ENCODE measurements at regions not wholly inside any gene's neighbourhood (a gene's known extent, or its start where the extent isn't known, plus 50 kb on each side); places are given as distances from the start of the nearest gene placed in this dataset.

DNA sequence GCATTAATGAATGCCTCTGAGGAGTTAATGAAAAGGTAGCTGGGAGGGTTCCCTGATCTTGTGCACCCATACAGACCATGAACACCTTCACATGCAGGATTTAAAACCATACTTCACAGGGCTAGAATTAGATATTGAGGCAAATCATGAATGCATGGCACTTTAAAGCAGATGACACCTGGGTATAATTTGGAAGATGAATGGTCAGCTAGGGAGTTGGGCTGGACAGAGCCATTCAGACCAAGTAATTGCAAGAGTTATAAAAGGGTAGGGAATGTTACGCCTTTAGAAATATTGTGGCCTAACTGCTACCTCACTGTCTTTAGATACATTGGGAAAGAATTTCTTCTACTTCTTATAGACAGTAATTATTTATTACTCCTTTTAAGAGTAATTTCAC is 89.1 kb upstream of the ZNF827 start:
- no peak overlapping the region for H3K9ac ChIP-seq (ENCODE audit: low read length)
- H3K9me3 ChIP-seq (ENCODE audit: insufficient read depth, low read length), result no peaks in the 10 kb centered on the region
- H3K27ac ChIP-seq (ENCODE audit: low read depth, low read length), result peak overlapping the region; percentile 94; the same call in 1 of the 2 replicates
- H4K20me1 ChIP-seq (ENCODE audit: low read depth, low read length), result no peaks in the 10 kb centered on the region
- no peak overlapping the region for H3K4me2 ChIP-seq (ENCODE audit: low read depth, low read length, poor library complexity, severe bottlenecking)
- no peaks in the 10 kb centered on the region for H3K36me3 ChIP-seq (ENCODE audit: low read length)
- TF ChIP-seq, protein P1, sequence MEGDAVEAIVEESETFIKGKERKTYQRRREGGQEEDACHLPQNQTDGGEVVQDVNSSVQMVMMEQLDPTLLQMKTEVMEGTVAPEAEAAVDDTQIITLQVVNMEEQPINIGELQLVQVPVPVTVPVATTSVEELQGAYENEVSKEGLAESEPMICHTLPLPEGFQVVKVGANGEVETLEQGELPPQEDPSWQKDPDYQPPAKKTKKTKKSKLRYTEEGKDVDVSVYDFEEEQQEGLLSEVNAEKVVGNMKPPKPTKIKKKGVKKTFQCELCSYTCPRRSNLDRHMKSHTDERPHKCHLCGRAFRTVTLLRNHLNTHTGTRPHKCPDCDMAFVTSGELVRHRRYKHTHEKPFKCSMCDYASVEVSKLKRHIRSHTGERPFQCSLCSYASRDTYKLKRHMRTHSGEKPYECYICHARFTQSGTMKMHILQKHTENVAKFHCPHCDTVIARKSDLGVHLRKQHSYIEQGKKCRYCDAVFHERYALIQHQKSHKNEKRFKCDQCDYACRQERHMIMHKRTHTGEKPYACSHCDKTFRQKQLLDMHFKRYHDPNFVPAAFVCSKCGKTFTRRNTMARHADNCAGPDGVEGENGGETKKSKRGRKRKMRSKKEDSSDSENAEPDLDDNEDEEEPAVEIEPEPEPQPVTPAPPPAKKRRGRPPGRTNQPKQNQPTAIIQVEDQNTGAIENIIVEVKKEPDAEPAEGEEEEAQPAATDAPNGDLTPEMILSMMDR (IDR thresholded peaks at IDR 0.05; ENCODE audit: insufficient read depth, low read length, poor library complexity, severe bottlenecking), result no peak
- TF ChIP-seq EZH2phosphoT487 (conservative IDR thresholded peaks at IDR 0.05; ENCODE audit: low read length), result no peak
- peaks cover 22% of the 10 kb centered on the region for H3F3A ChIP-seq (ENCODE audit: insufficient read depth)
- H2AFZ ChIP-seq (ENCODE audit: low read depth, low read length, severe bottlenecking), result no peak overlapping the region
- H3K79me2 ChIP-seq (ENCODE audit: insufficient read depth, low read length), result 0 out of 2 replicates have a peak, but pooled peaks cover 9% of the 10 kb centered on the region
- H3K4me3 ChIP-seq (ENCODE audit: insufficient read depth, low read length, poor library complexity, severe bottlenecking), result no peak overlapping the region
- no peaks in the 10 kb centered on the region for H3K27me3 ChIP-seq (ENCODE audit: low read length)
- H3K9me2 ChIP-seq (replicated peaks; ENCODE audit: insufficient read depth, low read length), result no peaks in the 10 kb centered on the region

DNA sequence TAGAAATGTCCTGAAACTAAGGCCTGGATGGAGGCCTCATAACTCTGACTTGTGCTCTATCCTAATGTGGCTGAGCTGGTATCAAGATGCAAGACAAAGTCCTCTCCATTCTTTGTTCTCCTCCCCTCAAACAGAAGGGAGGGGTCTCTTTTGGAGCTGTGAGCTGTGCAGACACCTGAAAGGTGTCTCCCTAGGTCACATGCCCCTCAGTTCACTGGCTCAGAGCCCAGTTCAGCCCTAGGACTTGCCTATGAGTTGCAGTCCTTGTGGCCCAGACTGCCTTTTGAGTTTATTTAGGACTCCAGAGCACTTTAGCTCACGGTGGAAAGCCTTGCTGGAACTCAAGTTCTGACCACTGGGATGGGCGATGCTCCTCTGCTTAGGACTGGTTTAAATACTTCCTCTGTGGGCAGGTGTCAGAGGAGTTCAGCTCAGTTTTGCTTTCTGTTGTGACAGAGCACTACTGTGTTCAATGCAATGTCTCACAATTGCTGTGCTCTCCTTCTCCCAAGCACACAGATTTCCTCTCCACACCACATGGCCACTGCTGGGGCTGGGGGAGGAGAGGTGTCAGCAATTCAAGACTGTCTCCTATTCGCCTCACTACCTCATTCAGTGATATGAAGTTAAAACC is 84.8 kb upstream of the ZNF827 start:
- peak overlapping the region; percentile 42 for H3K4me3 ChIP-seq (ENCODE audit: insufficient read depth, low read length, poor library complexity, severe bottlenecking)
- peak overlapping the region; percentile 13 for H2AFZ ChIP-seq (ENCODE audit: low read depth, low read length, severe bottlenecking)

DNA sequence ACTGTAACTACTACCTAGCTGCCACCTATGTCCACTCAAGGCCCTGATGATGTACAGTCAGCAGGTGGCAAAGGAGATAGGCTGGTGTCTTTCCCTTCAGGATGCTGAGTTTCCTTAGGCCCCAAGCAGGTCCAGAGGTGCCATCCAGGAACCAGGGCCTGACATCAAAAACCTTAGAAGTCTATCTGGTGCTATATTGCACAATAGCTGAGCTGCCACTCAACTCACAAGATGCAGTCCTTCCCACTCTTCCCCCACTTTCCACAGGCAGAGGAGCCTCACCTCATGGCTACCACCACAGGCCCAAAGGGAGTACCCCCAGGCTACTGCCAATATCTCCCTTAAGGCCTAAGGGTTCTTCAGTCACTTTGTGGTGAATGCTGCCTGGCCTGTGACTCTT is 83.9 kb upstream of the ZNF827 start:
- Histone ChIP-seq H3K27ac (ENCODE audit: low read depth, low read length) (no peak overlapping the region), H4K20me1 (ENCODE audit: low read depth, low read length) (no peaks in the 10 kb centered on the region), H3F3A (ENCODE audit: insufficient read depth) (no peaks in the 10 kb centered on the region), H3K9me3 (ENCODE audit: insufficient read depth, low read length) (no peaks in the 10 kb centered on the region), H3K4me2 (ENCODE audit: low read depth, low read length, poor library complexity, severe bottlenecking) (no peak overlapping the region), H3K9ac (ENCODE audit: low read length) (no peak overlapping the region), H2AFZ (ENCODE audit: low read depth, low read length, severe bottlenecking) (no peak overlapping the region), H3K4me3 (ENCODE audit: insufficient read depth, low read length, poor library complexity, severe bottlenecking) (no peak overlapping the region), H3K27me3 (ENCODE audit: low read length) (no peaks in the 10 kb centered on the region), H3K79me2 (ENCODE audit: insufficient read depth, low read length) (0 out of 2 replicates have a peak, but pooled peaks cover 6% of the 10 kb centered on the region), H3K36me3 (ENCODE audit: low read length) (no peaks in the 10 kb centered on the region), H3K9me2 (replicated peaks; ENCODE audit: insufficient read depth, low read length) (no peaks in the 10 kb centered on the region)
- TF ChIP-seq, protein P1 (IDR thresholded peaks at IDR 0.05; ENCODE audit: insufficient read depth, low read length, poor library complexity, severe bottlenecking), result no peak
- no peak for TF ChIP-seq EZH2phosphoT487 (conservative IDR thresholded peaks at IDR 0.05; ENCODE audit: low read length)

More for the DNA sequence above, 84.8 kb upstream of the ZNF827 start:
- Histone ChIP-seq H3K9me3 (ENCODE audit: insufficient read depth, low read length) (no peaks in the 10 kb centered on the region), H3K27me3 (ENCODE audit: low read length) (no peaks in the 10 kb centered on the region), H3K9ac (ENCODE audit: low read length) (peak overlapping the region; percentile 53), H3K27ac (ENCODE audit: low read depth, low read length) (peak overlapping the region; percentile 56), H3F3A (ENCODE audit: insufficient read depth) (0 out of 2 replicates have a peak, but pooled peaks cover 1% of the 10 kb centered on the region), H3K36me3 (ENCODE audit: low read length) (no peaks in the 10 kb centered on the region), H3K4me2 (ENCODE audit: low read depth, low read length, poor library complexity, severe bottlenecking) (peak overlapping the region; percentile 62), H3K9me2 (replicated peaks; ENCODE audit: insufficient read depth, low read length) (no peaks in the 10 kb centered on the region), H3K79me2 (ENCODE audit: insufficient read depth, low read length) (0 out of 2 replicates have a peak, but pooled peaks cover 6% of the 10 kb centered on the region), H4K20me1 (ENCODE audit: low read depth, low read length) (no peaks in the 10 kb centered on the region)
- TF ChIP-seq EZH2phosphoT487 (conservative IDR thresholded peaks at IDR 0.05; ENCODE audit: low read length), result no peak
- TF ChIP-seq, protein P1 (IDR thresholded peaks at IDR 0.05; ENCODE audit: insufficient read depth, low read length, poor library complexity, severe bottlenecking), result no peak

Data from SU-DHL-6 (cell line).